HepG2 (cell line): ENCODE measurements at regions not wholly inside any gene's neighbourhood (a gene's known extent, or its start where the extent isn't known, plus 50 kb on each side); places are given as distances from the start of the nearest gene placed in this dataset.

Experiments
- ATAC-seq: fragments of 200-7000 bp; cut with Tn5 transposase; 3 replicates; pipeline ENCODE4 v1.9.1; 2020; ENCODE audit warnings: mild to moderate bottlenecking, moderate library complexity
- BruUV-seq: library from RNA; stranded (reverse); fragments of 400-500 nt; replicated peaks from 2 replicates; lab custom pipeline; 2021; lab: Mats Ljungman, UMichigan
- CTCF ChIA-PET: fragments of 300-600 bp; formaldehyde crosslinking; extraction: SDS; loops from one replicate; lab custom pipeline; 2021; ENCODE audit warnings: low total read pairs, inconsistent platforms, low intra/inter-chr PET ratio; lab: Yijun Ruan, JAX
- POLR2A ChIA-PET: fragments of 350-600 bp; sonication (Branson Sonifier 250); formaldehyde crosslinking; loops from one replicate; lab custom pipeline; 2020; ENCODE audit warnings: antibody characterized with exemption, inconsistent platforms; lab: Yijun Ruan, JAX
- DNase-seq: peaks from one replicate; pipeline ENCODE4 v3.0.0-alpha.2; 2015; ENCODE audit warnings: low spot score
- FAIRE-seq: peaks from 3 replicates; lab custom pipeline; 2011; peaks lifted over from hg19 to GRCh38; lab: Jason Lieb, UNC
- H2AFZ ChIP-seq: one replicate; pipeline ENCODE4 v1.6.1; 2011; ENCODE audit warnings: low read length, inconsistent platforms
- H3K27ac ChIP-seq: fragments of 300-600 bp; 3 replicates; pipeline ENCODE4 v1.8.0; 2011; ENCODE audit warnings: mixed run types, mild to moderate bottlenecking, mixed read lengths, low read length, inconsistent platforms; ENCODE audit not compliant: insufficient read depth; ENCODE audit errors: extremely low read length
- H3K27me3 ChIP-seq, 2 experiments: fragments of 200-600 bp in 1 of 2; 2 replicates in 1 of 2; 3 replicates in 1 of 2; pipeline versions ENCODE4 v1.6.0 to v1.8.0; 2011; ENCODE audit warnings: low read length in 2 of 2, mild to moderate bottlenecking in 2 of 2, moderate library complexity in 2 of 2, inconsistent platforms in 1 of 2; ENCODE audit not compliant: insufficient read depth in 2 of 2, control insufficient read depth in 1 of 2
- H3K36me3 ChIP-seq, 2 experiments: fragments of 200-600 bp in 1 of 2; replicated peaks in 1 of 2; 2 replicates in 1 of 2; 3 replicates in 1 of 2; pipeline versions ENCODE4 v1.5.1 to v1.8.0; 2011; ENCODE audit warnings: low read length in 2 of 2, inconsistent platforms in 1 of 2; ENCODE audit not compliant: insufficient read depth in 2 of 2, control insufficient read depth in 1 of 2
- H3K4me1 ChIP-seq: 2 replicates; pipeline ENCODE4 v1.5.1; 2012; ENCODE audit warnings: low read length, inconsistent platforms; ENCODE audit not compliant: insufficient read depth
- H3K4me2 ChIP-seq: 2 replicates; pipeline ENCODE4 v1.6.0; 2011; ENCODE audit warnings: low read depth, low read length, inconsistent platforms
- H3K4me3 ChIP-seq, 3 experiments: fragments of 200-600 bp in 1 of 3; sonication (generic), shearing (Covaris generic) in 1 of 3; replicated peaks in 1 of 3; 2 replicates each; pipeline ENCODE4 v1.5.1; 2011 to 2016; ENCODE audit warnings: low read length in 3 of 3, inconsistent platforms in 2 of 3, low read depth in 2 of 3, mild to moderate bottlenecking in 2 of 3, control low read depth in 1 of 3, mixed read lengths in 1 of 3; ENCODE audit not compliant: insufficient read depth in 1 of 3
- H3K79me2 ChIP-seq: one replicate; pipeline ENCODE4 v1.6.1; 2011; ENCODE audit warnings: low read length, inconsistent platforms; ENCODE audit not compliant: insufficient read depth
- H3K9ac ChIP-seq: 2 replicates; pipeline ENCODE4 v1.6.0; 2011; ENCODE audit warnings: mild to moderate bottlenecking, low read depth, low read length, inconsistent platforms; ENCODE audit not compliant: insufficient read depth
- H3K9me3 ChIP-seq: 2 replicates; pipeline ENCODE4 v1.5.1; 2012; ENCODE audit warnings: mild to moderate bottlenecking, low read length
- H4K20me1 ChIP-seq: 2 replicates; pipeline ENCODE4 v1.6.0; 2011; ENCODE audit warnings: inconsistent platforms, mild to moderate bottlenecking, low read length, moderate library complexity; ENCODE audit not compliant: insufficient read depth
- ARHGAP35 ChIP-seq: sonication (generic); formaldehyde crosslinking; IDR thresholded peaks from 2 replicates; pipeline ENCODE4 v1.9.0; 2022; ENCODE audit warnings: mild to moderate bottlenecking, inconsistent platforms, moderate library complexity, missing genetic modification reagents, borderline replicate concordance
- CENPT ChIP-seq: sonication (generic); formaldehyde crosslinking; IDR thresholded peaks from 2 replicates; pipeline ENCODE4 v1.8.0; 2022; ENCODE audit warnings: low read depth, mild to moderate bottlenecking, moderate library complexity, missing genetic modification reagents
- EEA1 ChIP-seq: sonication (generic); formaldehyde crosslinking; IDR thresholded peaks from 2 replicates; pipeline ENCODE4 v1.5.1; 2020; ENCODE audit warnings: mild to moderate bottlenecking, missing genetic modification reagents, borderline replicate concordance
- KDM5B ChIP-seq: sonication (generic); formaldehyde crosslinking; IDR thresholded peaks from 2 replicates; pipeline ENCODE4 v1.4.0; 2020; ENCODE audit warnings: missing genetic modification reagents, mild to moderate bottlenecking, borderline replicate concordance
- RARA ChIP-seq: IDR thresholded peaks from 2 replicates; pipeline ENCODE4 v1.6.1; 2016; ENCODE audit warnings: missing genetic modification reagents, missing compliant biosample characterization
- SMAD3 ChIP-seq: sonication (generic); formaldehyde crosslinking; IDR thresholded peaks from 2 replicates; pipeline ENCODE4 v1.4.0; 2020; ENCODE audit warnings: missing genetic modification reagents
- ZNF10 ChIP-seq: sonication (generic); formaldehyde crosslinking; IDR thresholded peaks from 2 replicates; pipeline ENCODE4 v1.4.0; 2020; ENCODE audit warnings: mild to moderate bottlenecking, low read depth, missing genetic modification reagents, borderline replicate concordance
- ZNF180 ChIP-seq: sonication (generic); formaldehyde crosslinking; IDR thresholded peaks from 2 replicates; pipeline ENCODE4 v1.4.0; 2020; ENCODE audit warnings: low read depth, missing genetic modification reagents, borderline replicate concordance
- ZNF547 ChIP-seq: sonication (generic); formaldehyde crosslinking; IDR thresholded peaks from 2 replicates; pipeline ENCODE4 v1.5.1; 2020; ENCODE audit warnings: mild to moderate bottlenecking, missing genetic modification reagents
- ZNF790 ChIP-seq: sonication (generic); formaldehyde crosslinking; IDR thresholded peaks from 2 replicates; pipeline ENCODE4 v1.8.0; 2022; ENCODE audit warnings: missing genetic modification reagents, mild to moderate bottlenecking, borderline replicate concordance
- ZSCAN20 ChIP-seq: sonication (generic); formaldehyde crosslinking; IDR thresholded peaks from 2 replicates; pipeline ENCODE4 v1.4.0; 2020; ENCODE audit warnings: missing genetic modification reagents, mild to moderate bottlenecking, borderline replicate concordance
- WGBS: methylation state at CpG from one replicate; pipeline ENCODE4 v1.1.6; 2017; ENCODE audit warnings: low lambda C conversion rate; 5-methylcytosine and 5-hydroxymethylcytosine counted together
- in situ Hi-C: cut with HindIII; loops from 2 replicates; pipeline ENCODE4 v1.10.0; 2017; ENCODE audit warnings: low pct_unique_long_range_greater_than_20kb; ENCODE audit not compliant: extremely low pct_ligation_motif_present
- intact Hi-C: fragments of 100-400 bp; cut with micrococcal nuclease; formaldehyde crosslinking; loops from one replicate; pipeline ENCODE4 v1.10.0; 2022; ENCODE audit not compliant: unreplicated experiment
- TF ChIP-seq, protein P1 (sequence below): sonication (generic); formaldehyde crosslinking; IDR thresholded peaks from 2 replicates; pipeline ENCODE4 v1.8.0; 2022; ENCODE audit warnings: missing genetic modification reagents, mild to moderate bottlenecking, moderate library complexity, borderline replicate concordance
- TF ChIP-seq, protein P2 (sequence below): sonication (generic); formaldehyde crosslinking; IDR thresholded peaks from 2 replicates; pipeline ENCODE4 v1.4.0; 2020; ENCODE audit warnings: mild to moderate bottlenecking, missing genetic modification reagents, borderline replicate concordance
- TF ChIP-seq, protein P3 (sequence below): IDR thresholded peaks from 2 replicates; pipeline ENCODE4 v1.6.1; 2016; ENCODE audit warnings: mild to moderate bottlenecking, missing biosample characterization, missing genetic modification reagents

DNA sequence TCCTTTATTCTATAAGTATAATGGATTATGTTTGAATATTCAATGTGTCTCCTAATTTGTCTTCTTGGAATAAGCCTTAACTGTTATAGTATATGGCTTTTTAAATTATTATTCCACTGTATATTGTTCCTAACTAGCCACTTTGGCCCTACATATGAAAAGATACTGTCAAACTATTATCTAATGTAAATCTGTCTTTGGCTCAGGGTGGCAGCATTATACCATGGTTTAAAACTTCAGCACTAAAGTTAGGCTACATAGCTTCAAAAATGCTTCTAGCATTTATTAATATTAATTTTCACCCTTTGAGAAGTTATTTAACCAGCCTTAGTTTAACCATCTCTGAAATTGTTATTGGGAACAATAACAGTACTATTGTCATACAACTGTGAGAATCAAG lies 543.1 kb upstream of the MBL2 start:
- ChIA-PET CTCF (no interaction called here), POLR2A (no interaction called here)
- no peaks in the 10 kb centered on the region for H3K36me3 ChIP-seq
- no peaks in the 10 kb centered on the region for H3K27me3 ChIP-seq
- no peak overlapping the region for H3K4me3 ChIP-seq
- no peak for DNase-seq
- no peaks in the 10 kb centered on the region for H3K4me1 ChIP-seq
- H3K4me2 ChIP-seq: no peak overlapping the region
- no TSS peak for BruUV-seq
- in situ Hi-C loops: no loop called here
- FAIRE-seq: no peak
- H4K20me1 ChIP-seq: no peaks in the 10 kb centered on the region
- TF ChIP-seq EEA1 (CRISPR knock-in tag) (no peak), SMAD3 (CRISPR knock-in tag) (no peak), ZNF547 (CRISPR knock-in tag) (no peak)
- TF ChIP-seq, protein P1, sequence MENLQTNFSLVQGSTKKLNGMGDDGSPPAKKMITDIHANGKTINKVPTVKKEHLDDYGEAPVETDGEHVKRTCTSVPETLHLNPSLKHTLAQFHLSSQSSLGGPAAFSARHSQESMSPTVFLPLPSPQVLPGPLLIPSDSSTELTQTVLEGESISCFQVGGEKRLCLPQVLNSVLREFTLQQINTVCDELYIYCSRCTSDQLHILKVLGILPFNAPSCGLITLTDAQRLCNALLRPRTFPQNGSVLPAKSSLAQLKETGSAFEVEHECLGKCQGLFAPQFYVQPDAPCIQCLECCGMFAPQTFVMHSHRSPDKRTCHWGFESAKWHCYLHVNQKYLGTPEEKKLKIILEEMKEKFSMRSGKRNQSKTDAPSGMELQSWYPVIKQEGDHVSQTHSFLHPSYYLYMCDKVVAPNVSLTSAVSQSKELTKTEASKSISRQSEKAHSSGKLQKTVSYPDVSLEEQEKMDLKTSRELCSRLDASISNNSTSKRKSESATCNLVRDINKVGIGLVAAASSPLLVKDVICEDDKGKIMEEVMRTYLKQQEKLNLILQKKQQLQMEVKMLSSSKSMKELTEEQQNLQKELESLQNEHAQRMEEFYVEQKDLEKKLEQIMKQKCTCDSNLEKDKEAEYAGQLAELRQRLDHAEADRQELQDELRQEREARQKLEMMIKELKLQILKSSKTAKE (CRISPR knock-in tag): no peak
- no peaks in the 10 kb centered on the region for H3K79me2 ChIP-seq
- H2AFZ ChIP-seq: no peak overlapping the region
- intact Hi-C loops: no loop called here
- no peak for ATAC-seq
- no peak overlapping the region for H3K27ac ChIP-seq
- no peaks in the 10 kb centered on the region for H3K9me3 ChIP-seq
- H3K9ac ChIP-seq: no peak overlapping the region

DNA sequence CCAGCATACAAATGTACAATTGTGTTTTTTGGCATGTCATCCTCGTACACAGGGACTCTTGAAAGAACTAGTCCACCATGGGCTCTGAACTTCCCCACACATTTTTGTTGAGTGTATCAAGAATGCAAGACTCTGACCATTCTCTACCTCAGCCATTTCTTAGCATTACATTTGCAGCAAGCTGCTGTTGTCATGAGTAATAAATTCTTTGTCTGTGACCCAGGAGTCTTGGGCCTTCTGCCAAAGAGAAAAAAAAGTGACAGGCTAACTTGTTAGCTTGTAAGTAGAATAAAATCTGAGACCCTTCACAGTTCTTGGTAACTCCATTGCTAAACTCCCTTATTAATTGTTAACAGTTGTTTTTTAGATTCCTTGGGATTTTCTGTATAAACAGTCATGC lies 542.3 kb upstream of the MBL2 start:
- H3K79me2 ChIP-seq: no peaks in the 10 kb centered on the region
- no peaks in the 10 kb centered on the region for H3K4me1 ChIP-seq
- H3K4me3 ChIP-seq: no peak overlapping the region
- in situ Hi-C loops: no loop called here
- H3K9ac ChIP-seq: no peak overlapping the region
- H3K27me3 ChIP-seq: no peaks in the 10 kb centered on the region
- H3K27ac ChIP-seq: no peak overlapping the region
- CTCF ChIA-PET: no interaction called here
- H3K36me3 ChIP-seq: no peaks in the 10 kb centered on the region
- FAIRE-seq (no peak), ATAC-seq (no peak), DNase-seq (no peak)
- H2AFZ ChIP-seq: no peak overlapping the region
- no peaks in the 10 kb centered on the region for H3K9me3 ChIP-seq
- H4K20me1 ChIP-seq: no peaks in the 10 kb centered on the region
- no peak overlapping the region for H3K4me2 ChIP-seq
- intact Hi-C loops: no loop called here
- WGBS: 0% methylated on average over 1 of the region's 1 CpG
- POLR2A ChIA-PET: no interaction called here
- BruUV-seq: no TSS peak
- no peak for TF ChIP-seq CENPT
- TF ChIP-seq KDM5B (CRISPR knock-in tag): no peak
- no peak for TF ChIP-seq RARA (CRISPR knock-in tag)
- no peak for TF ChIP-seq ZNF10 (CRISPR knock-in tag)
- no peak for TF ChIP-seq ARHGAP35 (CRISPR knock-in tag)
- TF ChIP-seq, protein P2, sequence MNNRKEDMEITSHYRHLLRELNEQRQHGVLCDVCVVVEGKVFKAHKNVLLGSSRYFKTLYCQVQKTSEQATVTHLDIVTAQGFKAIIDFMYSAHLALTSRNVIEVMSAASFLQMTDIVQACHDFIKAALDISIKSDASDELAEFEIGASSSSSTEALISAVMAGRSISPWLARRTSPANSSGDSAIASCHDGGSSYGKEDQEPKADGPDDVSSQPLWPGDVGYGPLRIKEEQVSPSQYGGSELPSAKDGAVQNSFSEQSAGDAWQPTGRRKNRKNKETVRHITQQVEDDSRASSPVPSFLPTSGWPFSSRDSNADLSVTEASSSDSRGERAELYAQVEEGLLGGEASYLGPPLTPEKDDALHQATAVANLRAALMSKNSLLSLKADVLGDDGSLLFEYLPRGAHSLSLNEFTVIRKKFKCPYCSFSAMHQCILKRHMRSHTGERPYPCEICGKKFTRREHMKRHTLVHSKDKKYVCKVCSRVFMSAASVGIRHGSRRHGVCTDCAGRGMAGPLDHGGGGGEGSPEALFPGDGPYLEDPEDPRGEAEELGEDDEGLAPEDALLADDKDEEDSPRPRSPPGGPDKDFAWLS (CRISPR knock-in tag): no peak
- TF ChIP-seq, protein P3, sequence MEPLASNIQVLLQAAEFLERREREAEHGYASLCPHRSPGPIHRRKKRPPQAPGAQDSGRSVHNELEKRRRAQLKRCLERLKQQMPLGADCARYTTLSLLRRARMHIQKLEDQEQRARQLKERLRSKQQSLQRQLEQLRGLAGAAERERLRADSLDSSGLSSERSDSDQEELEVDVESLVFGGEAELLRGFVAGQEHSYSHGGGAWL: no peak
- no peak for TF ChIP-seq ZNF180 (CRISPR knock-in tag)
- no peak for TF ChIP-seq ZNF790 (CRISPR knock-in tag)
- no peak for TF ChIP-seq ZSCAN20 (CRISPR knock-in tag)
